Lower leg skin (tissue), 3 donors: ENCODE measurements at regions not wholly inside any gene's neighbourhood (a gene's known extent, or its start where the extent isn't known, plus 50 kb on each side); places are given as distances from the start of the nearest gene placed in this dataset.

ENCODE experiments used
- POLR2A ChIP-seq, 2 donors: fragments of 450-650 bp; IDR thresholded peaks; one replicate each; pipeline ENCODE4 v1.6.1; 2016 to 2017; ENCODE audit warnings: antibody characterized with exemption in 2 of 2, mild to moderate bottlenecking in 1 of 2, moderate library complexity in 1 of 2
- TF ChIP-seq, protein P1 (sequence below), 3 donors: fragments of 450-650 bp; IDR thresholded peaks; one replicate each; pipeline ENCODE4 v1.5.1; 2016; ENCODE audit warnings: antibody characterized with exemption in 3 of 3, mild to moderate bottlenecking in 3 of 3, moderate library complexity in 2 of 3

DNA sequence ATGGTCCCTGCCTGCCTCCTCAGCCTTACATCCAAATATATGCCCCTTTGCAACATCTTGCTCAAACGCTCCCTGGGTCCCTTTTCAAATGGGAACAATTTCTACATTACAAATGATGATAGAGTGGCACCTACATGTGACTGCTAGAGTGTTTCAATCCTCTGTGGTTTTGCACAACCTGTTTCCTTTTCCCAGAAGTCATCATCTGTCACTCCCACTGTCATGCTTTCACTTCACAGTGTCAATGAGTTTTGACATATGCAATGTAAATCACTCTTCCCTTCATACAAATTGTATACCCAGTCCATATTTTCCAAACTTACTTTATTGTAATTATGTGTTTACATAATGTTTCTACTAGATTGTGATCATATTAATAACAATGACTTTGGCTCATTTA, 887.3 kb downstream of the TDRD15 start:
- TF ChIP-seq, protein P1, sequence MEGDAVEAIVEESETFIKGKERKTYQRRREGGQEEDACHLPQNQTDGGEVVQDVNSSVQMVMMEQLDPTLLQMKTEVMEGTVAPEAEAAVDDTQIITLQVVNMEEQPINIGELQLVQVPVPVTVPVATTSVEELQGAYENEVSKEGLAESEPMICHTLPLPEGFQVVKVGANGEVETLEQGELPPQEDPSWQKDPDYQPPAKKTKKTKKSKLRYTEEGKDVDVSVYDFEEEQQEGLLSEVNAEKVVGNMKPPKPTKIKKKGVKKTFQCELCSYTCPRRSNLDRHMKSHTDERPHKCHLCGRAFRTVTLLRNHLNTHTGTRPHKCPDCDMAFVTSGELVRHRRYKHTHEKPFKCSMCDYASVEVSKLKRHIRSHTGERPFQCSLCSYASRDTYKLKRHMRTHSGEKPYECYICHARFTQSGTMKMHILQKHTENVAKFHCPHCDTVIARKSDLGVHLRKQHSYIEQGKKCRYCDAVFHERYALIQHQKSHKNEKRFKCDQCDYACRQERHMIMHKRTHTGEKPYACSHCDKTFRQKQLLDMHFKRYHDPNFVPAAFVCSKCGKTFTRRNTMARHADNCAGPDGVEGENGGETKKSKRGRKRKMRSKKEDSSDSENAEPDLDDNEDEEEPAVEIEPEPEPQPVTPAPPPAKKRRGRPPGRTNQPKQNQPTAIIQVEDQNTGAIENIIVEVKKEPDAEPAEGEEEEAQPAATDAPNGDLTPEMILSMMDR (IDR thresholded peaks at IDR 0.05) = no peak
- no peak for TF ChIP-seq POLR2A (IDR thresholded peaks at IDR 0.05)
